ENCODE measurements at regions not wholly inside any gene's neighbourhood (a gene's known extent, or its start where the extent isn't known, plus 50 kb on each side); places are given as distances from the start of the nearest gene placed in this dataset.

DNA sequence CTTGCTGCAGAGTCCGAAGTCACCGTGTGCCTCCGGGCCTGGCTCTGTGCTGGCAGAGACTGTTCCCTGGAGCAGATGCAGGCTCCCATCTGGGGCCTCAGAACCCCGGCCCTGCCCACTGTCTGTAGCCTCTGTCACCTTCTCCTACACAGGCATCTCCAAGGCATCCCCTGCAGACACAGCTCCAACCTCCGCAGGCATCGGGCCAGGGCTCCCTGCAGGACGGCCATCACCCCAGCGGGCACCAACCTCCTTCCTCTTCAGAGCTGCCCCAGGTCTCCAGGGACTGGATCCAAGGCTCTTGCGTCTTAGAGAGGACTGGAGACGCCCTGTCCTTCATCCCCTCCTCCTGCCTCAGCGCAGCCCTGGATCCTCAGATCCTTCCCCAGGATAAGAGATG lies 69.9 kb upstream of the MYL10 start:
- Histone ChIP-seq H3K27me3 (ENCODE audit: insufficient read depth, low read depth) (no peaks in the 10 kb centered on the region), H3K4me3 (IDR thresholded peaks at IDR 0.05; ENCODE audit: insufficient read depth, low read depth, low read length) (no peak overlapping the region), H4K20me1 (ENCODE audit: insufficient read depth) (no peaks in the 10 kb centered on the region), H3K4me1 (ENCODE audit: low read depth, poor library complexity, severe bottlenecking) (no peaks in the 10 kb centered on the region), H3K27ac (no peak overlapping the region), H3K36me3 (ENCODE audit: insufficient read depth) (no peaks in the 10 kb centered on the region), H3K79me2 (ENCODE audit: insufficient read depth, low read depth) (no peaks in the 10 kb centered on the region), H3K9ac (no peak overlapping the region), H2AFZ (ENCODE audit: low read depth) (no peak overlapping the region), H3K4me2 (no peak overlapping the region)
- TF ChIP-seq, protein P1, sequence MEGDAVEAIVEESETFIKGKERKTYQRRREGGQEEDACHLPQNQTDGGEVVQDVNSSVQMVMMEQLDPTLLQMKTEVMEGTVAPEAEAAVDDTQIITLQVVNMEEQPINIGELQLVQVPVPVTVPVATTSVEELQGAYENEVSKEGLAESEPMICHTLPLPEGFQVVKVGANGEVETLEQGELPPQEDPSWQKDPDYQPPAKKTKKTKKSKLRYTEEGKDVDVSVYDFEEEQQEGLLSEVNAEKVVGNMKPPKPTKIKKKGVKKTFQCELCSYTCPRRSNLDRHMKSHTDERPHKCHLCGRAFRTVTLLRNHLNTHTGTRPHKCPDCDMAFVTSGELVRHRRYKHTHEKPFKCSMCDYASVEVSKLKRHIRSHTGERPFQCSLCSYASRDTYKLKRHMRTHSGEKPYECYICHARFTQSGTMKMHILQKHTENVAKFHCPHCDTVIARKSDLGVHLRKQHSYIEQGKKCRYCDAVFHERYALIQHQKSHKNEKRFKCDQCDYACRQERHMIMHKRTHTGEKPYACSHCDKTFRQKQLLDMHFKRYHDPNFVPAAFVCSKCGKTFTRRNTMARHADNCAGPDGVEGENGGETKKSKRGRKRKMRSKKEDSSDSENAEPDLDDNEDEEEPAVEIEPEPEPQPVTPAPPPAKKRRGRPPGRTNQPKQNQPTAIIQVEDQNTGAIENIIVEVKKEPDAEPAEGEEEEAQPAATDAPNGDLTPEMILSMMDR (conservative IDR thresholded peaks at IDR 0.05; ENCODE audit: low read depth, low read length), result no peak

DNA sequence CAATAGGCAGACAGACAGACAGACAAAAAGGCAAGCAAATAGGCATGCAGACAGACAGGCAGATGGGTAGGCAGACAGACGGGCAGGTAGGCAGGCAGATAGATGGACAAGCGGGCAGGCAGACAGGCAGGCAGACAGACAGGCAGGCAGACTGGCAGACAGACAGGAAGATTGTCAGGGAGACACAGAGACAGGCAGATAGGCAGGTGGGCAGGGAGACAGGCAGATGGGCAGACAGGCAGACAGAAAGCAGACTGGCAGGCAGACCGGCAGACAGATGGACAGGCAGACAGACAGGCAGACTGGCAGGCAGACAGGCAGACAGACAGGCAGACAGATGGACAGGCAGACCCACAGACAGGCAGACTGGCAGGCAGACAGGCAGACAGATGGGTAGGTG lies 70.3 kb upstream of the MYL10 start:
- Histone ChIP-seq H3K4me2 (no peak overlapping the region), H4K20me1 (ENCODE audit: insufficient read depth) (no peaks in the 10 kb centered on the region), H2AFZ (ENCODE audit: low read depth) (no peak overlapping the region), H3K4me3 (IDR thresholded peaks at IDR 0.05; ENCODE audit: insufficient read depth, low read depth, low read length) (no peak overlapping the region), H3K79me2 (ENCODE audit: insufficient read depth, low read depth) (no peaks in the 10 kb centered on the region), H3K27ac (no peak overlapping the region), H3K4me1 (ENCODE audit: low read depth, poor library complexity, severe bottlenecking) (no peaks in the 10 kb centered on the region), H3K36me3 (ENCODE audit: insufficient read depth) (no peaks in the 10 kb centered on the region), H3K9ac (no peak overlapping the region), H3K27me3 (ENCODE audit: insufficient read depth, low read depth) (no peaks in the 10 kb centered on the region)
- TF ChIP-seq, protein P1 (conservative IDR thresholded peaks at IDR 0.05; ENCODE audit: low read depth, low read length), result no peak

DNA sequence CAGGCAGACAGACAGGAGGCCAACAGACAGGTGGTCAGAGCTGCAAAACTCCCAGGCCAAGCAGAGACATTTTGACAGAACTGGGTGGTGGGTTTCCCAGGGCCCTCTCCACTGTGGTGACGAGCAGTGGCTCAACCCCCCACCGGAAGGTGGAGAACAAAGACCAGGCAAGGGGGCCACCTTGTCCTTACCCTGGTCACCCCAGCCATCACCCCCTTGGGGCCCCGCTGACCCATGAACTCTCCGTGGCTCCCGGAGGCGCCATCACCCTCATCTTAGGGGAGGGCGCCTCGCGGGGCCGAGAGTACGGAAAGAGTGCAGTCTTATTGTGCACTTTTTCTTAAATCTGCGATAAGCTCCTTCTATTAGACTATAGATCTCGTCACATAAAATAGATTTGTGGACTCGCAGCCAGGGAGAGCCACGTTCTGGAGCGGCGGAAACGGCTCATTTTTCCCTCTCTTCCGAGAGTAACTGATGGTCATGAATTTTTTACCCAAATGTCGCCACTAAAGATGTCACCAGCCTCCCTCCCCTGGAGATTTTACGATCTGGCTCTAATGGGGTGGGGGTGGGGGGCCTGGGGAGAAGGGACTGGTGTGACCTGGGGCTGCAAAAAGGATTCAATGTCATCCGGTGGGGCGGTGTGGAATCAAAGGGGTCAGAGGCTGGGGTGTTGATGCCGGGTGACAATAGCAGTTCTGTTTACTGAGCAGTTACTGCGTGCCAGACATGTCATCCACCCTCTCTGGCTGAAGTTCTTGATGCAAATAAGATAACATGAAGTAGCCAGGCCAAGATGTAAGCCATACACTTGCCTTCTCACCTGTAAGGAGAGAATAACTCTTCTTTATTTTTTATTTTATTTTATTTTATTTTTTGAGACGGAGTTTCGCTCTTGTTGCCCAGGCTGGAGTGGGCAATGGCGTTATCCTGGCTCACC lies 71.1 kb upstream of the MYL10 start:
- no peaks in the 10 kb centered on the region for H3K27me3 ChIP-seq (ENCODE audit: insufficient read depth, low read depth)
- H3K9ac ChIP-seq, result no peak overlapping the region
- no peak overlapping the region for H3K4me2 ChIP-seq
- no peaks in the 10 kb centered on the region for H4K20me1 ChIP-seq (ENCODE audit: insufficient read depth)
- no peaks in the 10 kb centered on the region for H3K36me3 ChIP-seq (ENCODE audit: insufficient read depth)
- no peak overlapping the region for H3K27ac ChIP-seq
- no peak overlapping the region for H2AFZ ChIP-seq (ENCODE audit: low read depth)
- H3K4me1 ChIP-seq (ENCODE audit: low read depth, poor library complexity, severe bottlenecking), result no peaks in the 10 kb centered on the region
- H3K4me3 ChIP-seq (IDR thresholded peaks at IDR 0.05; ENCODE audit: insufficient read depth, low read depth, low read length), result no peak overlapping the region
- TF ChIP-seq, protein P1 (conservative IDR thresholded peaks at IDR 0.05; ENCODE audit: low read depth, low read length), result no peak
- no peaks in the 10 kb centered on the region for H3K79me2 ChIP-seq (ENCODE audit: insufficient read depth, low read depth)

DNA sequence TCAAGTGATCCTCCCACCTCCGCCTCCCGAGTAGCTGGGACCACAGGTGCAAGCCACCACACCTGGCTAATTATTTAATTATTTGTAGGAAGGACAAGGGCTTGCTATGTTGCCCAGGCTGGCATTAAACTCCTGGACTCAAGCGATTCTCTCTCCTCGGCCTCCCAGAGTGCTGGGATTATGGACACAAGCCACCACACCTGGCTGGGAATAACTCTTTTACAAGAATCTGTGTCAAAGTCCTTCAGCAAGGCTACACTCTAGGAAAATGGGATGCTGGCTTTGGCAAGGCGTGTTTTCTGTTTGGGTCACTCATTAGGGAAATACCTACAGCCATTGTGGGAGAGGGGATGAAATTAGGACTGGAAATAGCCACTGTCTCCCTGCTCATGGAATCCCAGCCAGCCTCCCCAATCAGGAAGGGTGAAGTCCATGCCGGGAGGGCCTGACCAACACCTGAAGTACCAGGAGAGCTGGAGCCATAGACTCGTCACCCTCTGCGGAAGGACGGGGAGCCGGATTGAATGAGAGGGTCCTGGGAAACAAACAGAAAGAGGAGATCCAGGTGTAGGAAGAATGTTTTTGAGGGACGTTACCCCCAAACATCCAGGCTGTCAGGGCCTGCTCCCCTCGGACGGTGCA lies 72.2 kb upstream of the MYL10 start:
- Histone ChIP-seq H3K79me2 (ENCODE audit: insufficient read depth, low read depth) (no peaks in the 10 kb centered on the region), H3K4me3 (IDR thresholded peaks at IDR 0.05; ENCODE audit: insufficient read depth, low read depth, low read length) (no peak overlapping the region), H4K20me1 (ENCODE audit: insufficient read depth) (no peaks in the 10 kb centered on the region), H3K36me3 (ENCODE audit: insufficient read depth) (no peaks in the 10 kb centered on the region), H3K9ac (no peak overlapping the region), H3K27me3 (ENCODE audit: insufficient read depth, low read depth) (no peaks in the 10 kb centered on the region), H2AFZ (ENCODE audit: low read depth) (no peak overlapping the region), H3K4me1 (ENCODE audit: low read depth, poor library complexity, severe bottlenecking) (no peaks in the 10 kb centered on the region), H3K27ac (no peak overlapping the region), H3K4me2 (no peak overlapping the region)
- TF ChIP-seq, protein P1 (conservative IDR thresholded peaks at IDR 0.05; ENCODE audit: low read depth, low read length), result no peak

Measured in KMS-11 (cell line).